T-helper 2 cell (primary cell): ENCODE measurements at regions not wholly inside any gene's neighbourhood (a gene's known extent, or its start where the extent isn't known, plus 50 kb on each side); places are given as distances from the start of the nearest gene placed in this dataset.
A peak's percentile ranks its signal among the peaks of the same experiment; 100 is the strongest.

Experiments used
- DNase-seq, 5 experiments: peaks; one replicate each; pipeline versions ENCODE4 v3.0.0 to v3.0.0-alpha.2; 2012 to 2022

DNA sequence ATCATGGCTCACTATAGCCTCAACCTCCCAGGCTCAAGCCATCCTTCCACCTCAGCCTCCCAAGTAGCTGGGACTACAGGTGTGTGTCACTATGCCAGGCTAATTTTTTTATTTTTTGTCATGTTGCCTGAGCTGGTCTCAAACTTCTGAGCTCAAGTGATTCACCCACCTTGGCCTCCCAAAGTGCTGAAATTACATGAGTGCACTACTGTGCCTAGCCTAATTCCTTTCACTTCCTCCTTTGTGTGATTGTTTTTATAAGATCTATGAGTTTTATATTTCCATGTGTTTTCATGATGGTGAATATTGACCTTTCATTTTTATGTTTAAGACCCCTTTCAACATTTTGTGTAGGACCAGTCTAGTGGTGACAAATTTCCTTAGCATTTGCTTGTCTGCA lies 55.2 kb upstream of the IL12B start:
- DNase-seq, result no peak

DNA sequence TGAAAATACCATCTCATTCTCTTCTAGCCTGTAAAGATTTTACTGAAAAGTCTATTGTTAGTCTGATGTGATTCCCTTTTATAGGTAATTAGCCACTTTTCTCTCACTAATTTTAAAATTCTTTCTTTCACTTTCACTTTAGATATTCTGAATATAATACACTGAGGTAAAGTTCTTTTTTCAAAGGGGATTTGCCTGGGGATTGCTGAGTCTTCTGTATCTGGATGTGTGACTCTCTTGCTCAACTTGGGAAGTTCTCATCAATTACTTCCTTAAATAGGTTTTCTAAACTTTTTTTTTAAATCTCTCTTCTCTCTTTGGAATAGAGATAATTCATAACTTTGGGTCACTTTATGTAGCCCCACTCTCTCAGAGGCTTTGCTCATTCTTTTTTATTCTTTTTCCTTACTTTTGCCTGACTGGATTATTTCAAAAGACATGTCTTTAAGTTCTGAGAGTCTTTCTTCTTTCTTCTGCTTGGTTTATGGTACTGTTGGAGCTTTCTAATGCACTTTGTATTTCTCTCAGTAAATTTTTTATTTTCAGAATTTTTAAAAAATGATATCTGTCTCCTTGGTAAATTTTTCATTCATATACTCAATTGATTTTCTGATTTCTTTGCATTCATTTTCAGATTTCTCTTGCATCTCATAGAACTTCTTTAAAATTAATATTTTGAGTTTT lies 55.9 kb upstream of the IL12B start:
- DNase-seq, result no peak

DNA sequence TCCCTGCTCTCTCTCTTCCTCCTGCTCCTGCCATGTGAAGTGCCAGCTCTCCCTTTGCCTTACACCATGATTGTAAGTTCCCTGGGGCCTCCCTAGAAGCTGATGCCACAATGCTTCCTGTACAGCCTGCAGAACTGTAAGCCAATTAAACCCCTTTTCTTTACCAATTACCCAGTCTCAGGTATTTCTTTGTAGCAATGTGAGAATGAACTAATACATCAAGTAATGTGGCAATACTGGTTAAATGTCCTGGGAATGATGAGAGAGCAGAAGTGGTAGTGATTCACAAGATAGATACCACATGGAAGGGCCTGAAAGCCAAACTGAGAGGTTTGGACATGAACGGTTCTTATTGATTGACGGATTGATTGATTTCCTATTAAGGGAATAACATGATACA lies 62.6 kb upstream of the IL12B start:
- DNase-seq, result no peak

DNA sequence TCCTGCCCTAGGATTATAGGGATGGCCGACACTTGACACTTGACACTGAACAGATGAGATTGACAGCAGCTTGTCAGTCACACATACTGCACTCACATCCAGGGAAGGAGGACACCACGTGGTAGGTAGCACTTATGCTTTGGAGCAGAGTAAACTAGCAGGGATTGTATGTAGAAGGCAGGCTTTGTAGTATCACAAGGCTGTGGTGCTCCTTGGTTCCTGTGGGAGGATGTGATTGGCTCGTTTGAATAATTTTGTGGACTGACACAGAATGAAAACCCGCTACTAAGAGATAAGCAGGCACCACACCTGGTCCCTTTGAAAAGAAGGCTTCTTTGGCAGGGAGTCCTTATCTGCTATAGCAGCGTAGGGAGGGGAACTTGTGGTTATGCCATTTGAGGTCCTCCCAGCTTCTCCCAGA lies 63.6 kb upstream of the IL12B start:
- peak in 1 of 5 experiments; percentile 6 for DNase-seq

DNA sequence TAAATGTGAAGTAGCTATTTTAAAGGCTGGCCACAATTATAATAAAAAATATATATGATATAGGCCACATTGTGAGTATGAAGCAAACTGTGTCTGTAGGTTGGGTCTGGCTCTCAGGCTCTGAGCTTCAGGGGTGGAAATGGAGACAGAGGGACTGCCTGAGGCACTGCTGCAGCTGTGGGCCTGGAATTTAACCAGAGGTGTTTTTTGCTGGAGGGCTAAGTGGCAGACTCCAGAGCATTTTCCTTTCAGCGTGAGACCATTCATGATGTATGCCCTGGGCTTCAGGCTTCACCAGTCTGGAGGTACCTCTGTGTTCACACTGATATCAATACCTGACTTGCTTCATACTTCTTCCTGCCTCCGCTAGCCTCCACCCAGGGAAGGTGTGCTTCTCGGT lies 64.9 kb upstream of the IL12B start:
- DNase-seq, result no peak

DNA sequence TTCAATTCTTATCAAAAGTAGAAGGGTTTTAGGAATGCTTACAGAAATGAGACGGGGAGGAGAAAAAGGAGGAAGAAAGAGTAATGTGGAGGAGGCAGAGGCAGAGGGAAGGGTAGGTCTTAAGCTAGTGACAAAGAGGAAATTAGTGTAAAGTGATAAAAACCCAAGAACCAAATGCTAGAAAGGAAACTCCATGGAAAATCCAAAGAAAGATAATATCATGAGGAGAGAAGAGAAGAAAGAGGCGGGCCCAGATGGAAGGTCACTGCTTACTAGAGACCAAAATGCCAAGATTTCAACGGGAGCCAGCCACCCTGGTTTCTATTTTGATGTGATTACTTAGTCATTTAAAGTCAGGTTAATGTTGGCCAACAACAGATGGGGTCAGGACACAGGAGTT lies 68.6 kb upstream of the IL12B start:
- no peak for DNase-seq

DNA sequence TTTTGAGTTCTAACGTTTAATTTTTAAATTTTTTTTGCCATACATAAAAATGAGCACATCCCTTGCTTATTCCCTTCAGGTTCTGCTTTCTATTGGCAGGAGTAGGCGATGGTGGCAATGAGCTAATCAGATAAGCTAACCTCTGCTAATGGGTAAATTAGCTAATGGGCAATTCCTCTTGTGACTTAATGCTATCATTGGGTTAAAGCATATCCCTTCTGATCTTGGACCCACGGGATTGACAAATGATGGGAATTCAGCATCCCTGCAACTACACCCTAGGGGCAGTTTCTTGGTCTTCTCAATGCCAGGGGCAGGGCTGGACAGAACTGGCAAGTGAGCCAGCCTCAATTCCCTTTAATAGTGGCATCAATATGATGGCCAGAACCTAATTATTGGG lies 70.2 kb upstream of the IL12B start:
- DNase-seq, result no peak

DNA sequence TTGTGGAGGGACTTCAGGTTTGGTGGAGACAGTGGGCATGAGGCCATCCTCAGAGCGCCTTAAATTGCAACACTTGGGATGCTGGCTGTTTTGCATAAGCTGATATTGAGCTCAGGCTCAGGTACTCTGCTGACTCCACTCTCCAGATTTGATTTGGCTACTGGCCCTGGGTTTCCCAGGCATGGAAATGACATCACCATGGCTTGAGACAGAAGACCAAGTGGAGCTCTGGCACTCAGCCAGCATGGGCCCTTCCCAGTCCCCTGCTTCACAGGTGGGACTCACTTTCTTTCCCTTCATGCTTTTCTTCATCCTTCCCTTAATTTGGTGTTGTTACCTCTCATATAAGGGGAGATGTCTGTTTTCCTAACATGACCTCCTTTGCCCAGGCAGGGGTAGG lies 72.0 kb upstream of the IL12B start:
- no peak for DNase-seq

DNA sequence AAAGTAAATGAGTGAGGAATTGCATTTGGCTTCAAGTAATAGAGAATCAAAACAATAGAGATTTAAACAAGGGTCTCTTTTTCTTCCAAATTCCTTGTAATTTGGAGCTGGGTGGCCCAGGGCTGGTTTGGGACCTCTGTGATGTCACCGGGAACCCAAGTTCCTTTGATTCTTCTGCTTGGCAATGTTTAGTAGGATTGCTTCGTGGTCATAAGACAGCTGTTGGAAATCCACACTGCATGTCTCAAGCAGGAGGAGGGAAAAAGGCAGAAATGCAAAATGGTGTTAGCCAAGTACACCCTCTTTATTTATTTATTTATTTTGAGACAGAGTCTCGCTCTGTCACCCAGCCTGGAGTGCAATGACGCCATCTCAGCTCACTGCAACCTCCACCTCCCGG lies 72.6 kb upstream of the IL12B start:
- DNase-seq, result no peak

DNA sequence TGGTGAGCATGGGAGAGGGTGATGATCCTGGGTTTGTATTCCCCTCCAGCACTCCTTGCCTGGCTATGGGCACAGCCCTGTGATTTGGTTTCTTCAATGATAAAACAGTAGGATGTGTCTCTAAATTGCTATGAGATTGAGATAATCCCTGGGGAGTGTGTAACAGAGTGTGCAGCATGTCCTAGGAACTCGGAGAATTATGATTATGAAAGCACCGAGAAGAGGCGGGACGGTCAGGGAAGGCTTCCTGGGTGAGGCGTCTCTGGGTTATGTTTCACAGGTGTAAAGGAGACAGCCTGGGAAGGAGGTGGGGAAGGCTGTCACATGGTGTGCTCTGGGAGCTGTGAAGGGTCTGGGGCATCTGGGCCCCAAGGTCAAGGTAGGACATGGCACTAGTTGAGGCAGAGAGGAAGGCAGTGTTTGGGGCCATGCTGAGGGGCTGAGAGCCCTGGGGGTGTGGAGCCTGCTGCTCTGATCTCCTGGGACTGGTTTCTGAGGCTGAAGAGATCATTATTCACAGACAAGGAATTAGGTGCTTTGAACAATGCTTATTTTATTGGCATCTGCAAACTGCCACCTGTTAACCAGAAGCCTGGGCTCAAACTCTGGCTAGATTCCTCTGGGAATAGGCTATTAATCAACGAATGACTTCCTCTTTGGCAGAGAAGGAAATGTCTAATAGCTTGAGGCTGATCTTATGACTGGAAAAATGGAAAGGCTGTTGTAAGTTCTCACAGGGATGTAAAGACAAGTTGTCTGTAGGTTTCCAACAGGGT lies 73.8 kb upstream of the IL12B start:
- DNase-seq, result no peak

DNA sequence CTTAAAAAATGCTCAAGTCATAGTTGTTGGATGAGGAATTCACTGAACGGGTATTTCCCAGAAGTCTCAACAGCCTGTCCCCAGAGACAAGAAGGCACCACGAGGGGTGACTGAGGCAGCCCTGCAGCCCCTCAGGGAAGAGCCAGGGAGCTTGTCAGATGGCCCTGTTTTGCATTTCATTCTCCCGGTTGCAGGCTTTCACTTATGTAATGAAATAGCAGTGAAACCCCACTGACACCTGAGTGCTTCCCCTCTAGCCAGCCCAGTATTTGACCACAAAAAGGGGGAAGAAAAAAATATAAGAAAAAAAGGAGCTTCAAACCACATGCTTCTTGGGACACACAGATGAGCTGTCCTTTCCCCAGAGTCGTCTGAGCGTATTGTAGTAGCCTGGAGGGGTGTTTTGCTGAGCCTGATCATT lies 75.3 kb upstream of the IL12B start:
- no peak for DNase-seq

DNA sequence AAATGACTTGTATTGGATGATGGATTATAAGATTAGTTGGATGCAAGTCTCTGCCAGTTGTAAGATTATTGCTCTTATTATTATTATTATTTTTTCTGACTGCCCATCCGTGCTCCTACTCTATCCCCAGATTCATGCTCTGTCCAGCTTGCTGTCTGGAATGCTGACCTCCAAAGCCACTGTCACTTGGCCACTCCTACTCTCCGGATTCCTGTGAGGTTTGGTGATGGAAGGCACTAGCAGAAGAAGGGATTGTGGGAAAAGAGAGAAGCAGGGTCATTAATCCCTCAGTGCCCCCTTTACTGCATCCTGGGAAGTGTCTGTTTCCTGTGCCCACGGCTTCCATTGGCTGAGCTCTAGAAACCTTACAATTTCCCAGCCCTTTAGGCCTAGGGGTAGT lies 76.3 kb upstream of the IL12B start:
- no peak for DNase-seq

DNA sequence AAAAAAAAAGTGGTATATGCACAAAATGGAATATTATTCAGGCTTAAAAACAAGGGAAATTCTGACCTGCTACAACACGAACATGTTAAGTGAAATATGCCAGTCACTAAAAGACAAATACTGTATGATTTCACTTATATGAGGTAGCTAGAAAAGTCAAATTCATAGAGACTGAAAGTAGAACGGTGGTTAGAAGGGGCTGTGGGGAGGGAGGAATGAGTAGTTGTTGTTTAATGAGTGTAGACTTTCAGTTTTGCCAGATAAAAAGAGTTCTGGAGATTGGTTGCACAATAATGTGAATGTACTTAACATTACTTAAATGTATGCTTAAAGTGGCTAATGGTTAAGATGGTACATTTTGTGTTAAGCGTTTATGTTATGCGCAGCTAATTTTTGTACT lies 79.5 kb upstream of the IL12B start:
- peak in 1 of 5 experiments; percentile 73 for DNase-seq

DNA sequence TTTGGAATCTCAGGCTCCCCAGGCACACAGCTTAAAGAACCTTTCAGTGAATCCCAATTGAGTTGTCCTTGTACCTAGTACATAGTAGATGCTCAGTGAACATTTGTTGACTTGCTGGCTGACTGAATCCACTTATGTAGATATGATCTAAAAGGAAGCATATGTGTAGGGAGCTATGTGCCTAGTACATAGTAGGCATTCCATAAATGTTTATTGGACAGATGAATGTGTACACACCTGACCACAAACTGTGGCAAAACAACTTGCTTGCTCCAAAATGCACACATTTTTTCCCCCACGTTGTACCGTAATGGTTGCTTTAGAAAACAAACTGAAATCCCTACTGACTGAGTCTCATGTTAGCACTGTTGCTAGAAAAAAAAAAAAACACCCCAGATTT lies 80.2 kb upstream of the IL12B start:
- no peak for DNase-seq

DNA sequence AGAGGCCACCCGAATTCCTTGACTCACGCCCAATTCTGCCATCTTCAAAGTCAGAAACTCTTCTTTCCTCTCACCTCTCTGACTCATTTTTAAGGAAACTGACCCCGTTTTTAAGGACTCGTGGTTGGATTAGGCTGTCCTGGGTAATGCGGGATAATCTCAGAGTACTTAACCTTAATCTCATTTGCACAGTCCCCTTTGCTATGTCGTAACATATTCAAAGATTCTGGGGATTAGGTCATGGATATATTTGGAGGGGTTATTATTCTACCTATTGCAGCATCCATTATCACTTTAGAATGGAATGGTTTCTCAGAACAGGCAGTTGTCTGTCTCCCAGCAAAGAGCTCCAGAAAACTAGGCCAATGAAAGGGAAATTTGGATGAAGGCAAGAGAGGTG lies 80.8 kb upstream of the IL12B start:
- DNase-seq, result no peak

DNA sequence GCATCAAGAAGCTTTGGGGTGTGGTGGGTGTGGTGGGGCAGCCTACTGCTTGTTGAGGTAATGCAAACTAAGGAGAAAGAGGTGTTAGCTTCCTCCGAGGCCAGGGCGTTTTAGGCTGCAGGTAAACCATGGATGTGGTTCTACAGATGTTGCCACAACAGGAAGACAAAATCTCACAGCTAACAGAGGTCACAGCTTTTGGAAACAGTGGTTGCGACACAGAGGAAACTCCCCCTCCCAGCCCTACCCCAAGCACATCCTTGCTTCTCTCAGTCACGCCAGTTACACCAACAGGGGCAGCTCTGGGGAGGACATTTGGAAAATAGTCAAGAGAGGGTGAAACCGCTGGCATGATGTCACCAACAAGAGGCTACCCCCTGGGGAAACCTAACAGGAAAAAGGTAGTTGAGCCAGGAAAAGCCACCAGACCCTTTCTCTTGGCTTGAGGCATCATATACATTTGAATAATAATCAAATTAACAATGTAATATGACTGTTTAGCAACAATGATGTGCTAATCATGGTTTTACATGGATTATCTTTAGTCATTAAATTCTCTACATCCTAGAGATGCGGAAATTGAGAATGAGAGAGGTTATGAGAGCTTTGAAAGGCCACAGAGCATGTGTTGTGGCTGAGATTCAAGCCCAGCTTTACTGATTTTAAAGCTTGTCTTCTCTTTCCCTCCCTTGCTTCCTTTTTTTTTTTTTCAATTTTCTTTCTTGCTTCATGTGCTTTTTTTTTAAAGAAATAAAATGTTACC lies 82.2 kb upstream of the IL12B start:
- peak in 4 of 5 experiments; percentile 21 to 91 (median 68) for DNase-seq

DNA sequence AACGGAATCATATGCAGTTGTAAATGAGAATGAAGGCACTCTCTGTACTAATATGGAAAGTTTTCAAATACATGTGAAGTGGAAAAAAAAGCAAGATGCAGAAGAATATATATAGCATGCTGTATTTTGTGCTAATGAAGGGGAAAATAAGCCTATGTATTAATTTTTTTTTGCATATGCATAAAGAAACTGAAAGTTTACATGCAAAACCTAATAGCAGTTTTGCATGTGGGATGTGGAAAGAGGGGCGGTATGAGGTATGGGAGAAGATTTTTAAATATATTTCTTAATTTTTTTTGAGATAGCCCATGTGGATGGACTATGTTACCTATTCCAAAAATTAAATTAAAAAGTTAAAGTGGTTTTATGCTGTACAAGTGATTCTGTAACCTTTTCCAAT lies 83.7 kb upstream of the IL12B start:
- no peak for DNase-seq

DNA sequence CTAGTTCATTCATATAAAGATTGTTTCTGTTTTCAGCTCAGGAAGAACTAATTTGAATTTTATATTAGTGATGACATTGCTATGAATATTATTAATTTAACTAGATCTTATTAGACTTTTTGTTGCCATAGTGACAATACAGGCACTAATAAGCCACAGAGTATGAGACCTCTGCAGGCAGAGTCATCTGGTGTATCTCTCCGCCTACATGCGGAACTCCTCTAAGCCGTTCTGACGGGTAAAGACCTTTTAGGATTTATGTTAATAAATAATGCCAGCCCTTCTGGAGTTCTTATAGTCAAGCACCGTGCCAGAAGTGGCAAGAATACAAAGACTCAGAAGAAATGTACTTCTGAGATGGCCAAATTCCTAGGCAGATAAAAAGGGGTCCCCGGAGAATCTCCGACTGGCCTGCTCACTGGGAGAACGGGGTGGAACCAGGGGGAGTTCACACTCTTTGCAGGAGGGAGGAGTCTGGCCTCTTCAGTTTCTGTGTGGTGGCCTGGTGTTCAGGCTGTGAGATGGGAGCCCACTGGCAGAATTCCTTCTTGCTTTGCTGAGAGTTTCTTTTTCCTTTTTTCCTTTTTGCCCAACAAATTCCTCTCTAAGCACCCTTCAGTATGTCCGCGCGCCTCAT lies 85.1 kb upstream of the IL12B start:
- no peak for DNase-seq

DNA sequence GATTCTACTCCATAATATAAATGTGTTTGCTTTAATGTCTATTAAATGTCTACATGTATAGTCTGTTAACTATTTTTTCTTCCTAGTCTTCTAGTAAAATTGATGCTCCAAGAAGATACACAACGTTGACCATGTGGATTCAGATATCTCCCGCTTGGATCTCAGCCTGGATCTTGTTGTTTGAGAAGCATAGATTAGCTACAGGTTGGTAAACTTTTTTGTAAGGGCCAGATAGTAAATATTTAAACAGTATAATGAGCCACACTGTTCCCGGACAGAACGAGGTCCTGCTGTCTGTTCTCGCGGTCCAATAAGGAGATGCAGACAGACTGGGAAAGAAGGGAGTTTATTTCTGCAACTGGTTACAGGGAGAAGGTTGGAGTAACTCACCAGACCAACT lies 86.2 kb upstream of the IL12B start:
- DNase-seq, result no peak

DNA sequence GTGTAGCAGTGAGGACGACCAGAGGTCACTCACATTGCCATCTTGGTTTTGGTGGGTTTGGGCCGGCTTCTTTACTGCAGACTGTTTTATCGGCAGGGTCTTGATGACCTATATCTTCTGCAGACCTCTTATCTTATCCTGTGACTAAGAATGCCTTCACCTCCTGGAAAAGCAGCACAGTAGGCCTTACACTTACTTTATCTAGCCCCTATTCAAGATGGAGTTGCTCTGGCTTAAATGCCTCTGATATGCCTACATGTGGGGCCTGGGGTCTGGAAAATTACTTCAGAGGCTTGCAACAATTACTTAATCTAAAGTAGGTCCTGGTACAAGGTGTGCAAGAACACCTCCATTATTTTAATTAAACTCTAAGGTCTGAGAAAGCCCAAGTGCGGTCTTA lies 86.9 kb upstream of the IL12B start:
- no peak for DNase-seq

DNA sequence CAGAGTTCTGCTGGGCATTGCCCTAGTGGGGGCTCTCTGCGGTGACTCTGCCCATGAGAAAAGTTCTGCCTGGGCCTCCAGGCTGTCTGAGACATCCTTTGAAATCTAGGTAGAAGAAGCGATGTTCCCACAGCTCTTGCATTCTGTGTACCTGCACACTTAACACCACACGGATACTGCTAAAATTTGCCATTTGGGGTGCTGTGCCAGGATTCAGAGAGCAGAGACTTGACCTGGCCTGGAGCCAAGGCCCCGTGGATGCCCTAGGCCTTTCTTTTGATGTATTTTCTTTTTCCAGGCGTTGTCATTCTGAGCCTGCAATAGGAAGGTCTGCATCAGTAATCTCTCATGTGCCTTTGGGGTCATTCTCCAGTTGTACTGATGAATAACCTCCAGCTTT lies 89.3 kb upstream of the IL12B start:
- DNase-seq, result no peak

DNA sequence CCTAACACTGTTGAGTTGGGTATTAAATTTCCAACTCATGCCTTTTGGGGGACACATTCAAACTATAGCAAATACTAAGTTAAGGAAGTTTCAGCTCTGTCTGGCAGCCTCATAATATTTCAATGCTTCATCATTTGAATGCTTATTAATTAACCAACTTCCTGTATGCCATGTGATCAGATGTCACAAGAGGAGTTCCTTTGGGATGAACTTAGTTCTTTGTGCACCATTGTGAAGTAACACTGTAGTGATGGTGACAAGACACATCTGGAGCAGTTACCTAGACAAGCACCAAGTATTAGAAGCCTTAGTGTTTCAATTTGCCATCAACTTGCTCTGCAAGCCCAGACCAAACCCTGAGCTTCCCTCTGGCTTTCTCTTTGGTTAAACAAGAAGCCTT lies 90.7 kb upstream of the IL12B start:
- DNase-seq, result no peak

DNA sequence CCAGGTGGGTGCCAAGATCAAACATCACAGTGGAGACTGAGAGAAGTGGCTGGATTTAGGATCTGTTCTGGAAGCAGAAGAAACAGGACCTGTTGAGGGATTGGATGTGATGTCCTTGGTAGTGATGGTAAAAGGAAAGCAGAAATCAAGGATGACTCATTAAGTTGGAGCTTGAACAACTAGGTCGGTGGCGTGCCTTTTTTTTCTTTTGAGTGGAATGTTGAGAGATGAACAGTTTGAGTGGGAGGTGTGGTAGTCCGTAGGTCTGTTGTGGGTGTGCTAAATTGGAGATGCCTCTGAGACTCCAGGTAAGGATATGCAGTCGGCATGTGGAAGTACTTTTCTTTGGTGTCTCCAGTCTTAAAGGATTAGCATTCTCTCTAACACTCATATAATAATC lies 92.1 kb upstream of the IL12B start:
- DNase-seq, result no peak
